ENCODE measurements at regions not wholly inside any gene's neighbourhood (a gene's known extent, or its start where the extent isn't known, plus 50 kb on each side); places are given as distances from the start of the nearest gene placed in this dataset.

DNA sequence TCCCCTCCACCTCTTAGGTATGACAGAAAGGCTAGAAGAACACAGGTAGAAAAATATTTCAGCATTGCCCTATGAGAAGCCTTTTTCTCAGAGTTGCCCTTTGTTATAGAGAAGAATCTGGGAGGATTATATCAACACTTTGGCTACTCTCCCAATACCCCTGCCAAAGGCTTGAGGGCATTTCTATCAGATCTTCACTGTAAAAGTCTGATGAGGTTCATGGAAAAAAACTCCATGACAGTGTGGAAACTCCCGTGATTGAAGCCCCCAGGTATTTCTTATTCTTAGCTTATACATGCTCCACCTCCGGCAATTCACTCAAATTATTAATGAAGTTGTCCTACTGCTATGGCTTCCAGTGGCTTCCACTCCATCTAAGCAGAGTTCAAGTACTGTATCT, 753.6 kb downstream of the CENPC start:
- TF ChIP-seq EP300 (IDR thresholded peaks at IDR 0.05): no peak
- TF ChIP-seq POLR2A (IDR thresholded peaks at IDR 0.05; ENCODE audit: low read depth): no peak
- TF ChIP-seq, protein P1, sequence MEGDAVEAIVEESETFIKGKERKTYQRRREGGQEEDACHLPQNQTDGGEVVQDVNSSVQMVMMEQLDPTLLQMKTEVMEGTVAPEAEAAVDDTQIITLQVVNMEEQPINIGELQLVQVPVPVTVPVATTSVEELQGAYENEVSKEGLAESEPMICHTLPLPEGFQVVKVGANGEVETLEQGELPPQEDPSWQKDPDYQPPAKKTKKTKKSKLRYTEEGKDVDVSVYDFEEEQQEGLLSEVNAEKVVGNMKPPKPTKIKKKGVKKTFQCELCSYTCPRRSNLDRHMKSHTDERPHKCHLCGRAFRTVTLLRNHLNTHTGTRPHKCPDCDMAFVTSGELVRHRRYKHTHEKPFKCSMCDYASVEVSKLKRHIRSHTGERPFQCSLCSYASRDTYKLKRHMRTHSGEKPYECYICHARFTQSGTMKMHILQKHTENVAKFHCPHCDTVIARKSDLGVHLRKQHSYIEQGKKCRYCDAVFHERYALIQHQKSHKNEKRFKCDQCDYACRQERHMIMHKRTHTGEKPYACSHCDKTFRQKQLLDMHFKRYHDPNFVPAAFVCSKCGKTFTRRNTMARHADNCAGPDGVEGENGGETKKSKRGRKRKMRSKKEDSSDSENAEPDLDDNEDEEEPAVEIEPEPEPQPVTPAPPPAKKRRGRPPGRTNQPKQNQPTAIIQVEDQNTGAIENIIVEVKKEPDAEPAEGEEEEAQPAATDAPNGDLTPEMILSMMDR (IDR thresholded peaks at IDR 0.05): no peak

All from esophagus muscularis mucosa (tissue), 4 donors.